H9 (cell line): ENCODE measurements at regions not wholly inside any gene's neighbourhood (a gene's known extent, or its start where the extent isn't known, plus 50 kb on each side); places are given as distances from the start of the nearest gene placed in this dataset.

Experiments used
- DNase-seq: peaks from one replicate; pipeline ENCODE4 v3.0.0-alpha.2; 2017
- H2AFZ ChIP-seq: one replicate; pipeline ENCODE4 v1.6.1; 2013; ENCODE audit warnings: mild to moderate bottlenecking, low read length, control low read depth, moderate library complexity
- H2AK5ac ChIP-seq: 2 replicates; pipeline ENCODE4 v1.6.1; 2013; ENCODE audit warnings: low read length, control low read depth, mixed read lengths; ENCODE audit not compliant: insufficient read length
- H2BK120ac ChIP-seq: one replicate; pipeline ENCODE4 v1.6.1; 2013; ENCODE audit warnings: low read depth, mild to moderate bottlenecking, low read length, control low read depth, inconsistent platforms; ENCODE audit not compliant: poor library complexity, severe bottlenecking
- H2BK12ac ChIP-seq: 2 replicates; pipeline ENCODE4 v1.6.1; 2013; ENCODE audit warnings: low read length, control low read depth, mixed read lengths, low read depth; ENCODE audit not compliant: insufficient read length
- H2BK15ac ChIP-seq: 2 replicates; pipeline ENCODE4 v1.6.1; 2013; ENCODE audit warnings: low read depth, low read length, control low read depth
- H2BK20ac ChIP-seq: one replicate; pipeline ENCODE4 v1.6.1; 2013; ENCODE audit warnings: low read depth, mild to moderate bottlenecking, low read length, control low read depth, inconsistent platforms; ENCODE audit not compliant: poor library complexity, severe bottlenecking
- H2BK5ac ChIP-seq: 2 replicates; pipeline ENCODE4 v1.6.1; 2013; ENCODE audit warnings: low read length, control low read depth, mixed read lengths; ENCODE audit not compliant: insufficient read length
- H3K14ac ChIP-seq: 2 replicates; pipeline ENCODE4 v1.6.1; 2013; ENCODE audit warnings: low read length, control low read depth; ENCODE audit not compliant: insufficient read depth
- H3K18ac ChIP-seq: 2 replicates; pipeline ENCODE4 v1.6.1; 2013; ENCODE audit warnings: low read depth, mild to moderate bottlenecking, mixed read lengths, low read length, control low read depth; ENCODE audit not compliant: insufficient read length
- H3K23ac ChIP-seq: 2 replicates; pipeline ENCODE4 v1.6.1; 2013; ENCODE audit warnings: low read length, control low read depth, mixed read lengths, low read depth; ENCODE audit not compliant: insufficient read length
- H3K23me2 ChIP-seq: 2 replicates; pipeline ENCODE4 v1.6.1; 2013; ENCODE audit warnings: low read depth, mild to moderate bottlenecking, mixed read lengths, low read length, control low read depth; ENCODE audit not compliant: insufficient read length, poor library complexity, severe bottlenecking
- H3K27ac ChIP-seq: 2 replicates; pipeline ENCODE4 v1.5.1; 2013; ENCODE audit warnings: low read length, control low read depth, mixed read lengths, low read depth; ENCODE audit not compliant: insufficient read length
- H3K27me3 ChIP-seq: 2 replicates; pipeline ENCODE4 v1.6.1; 2013; ENCODE audit warnings: low read length, control low read depth, inconsistent platforms; ENCODE audit not compliant: insufficient read depth
- H3K4ac ChIP-seq: 2 replicates; pipeline ENCODE4 v1.6.1; 2013; ENCODE audit warnings: low read depth, mild to moderate bottlenecking, control low read depth, inconsistent platforms, low read length, moderate library complexity
- H3K4me1 ChIP-seq: 2 replicates; pipeline ENCODE4 v1.6.1; 2013; ENCODE audit warnings: low read length, control low read depth, inconsistent platforms; ENCODE audit not compliant: insufficient read depth
- H3K4me2 ChIP-seq: 2 replicates; pipeline ENCODE4 v1.6.1; 2013; ENCODE audit warnings: low read length, control low read depth, mixed read lengths; ENCODE audit not compliant: insufficient read length, insufficient read depth
- H3K56ac ChIP-seq: 2 replicates; pipeline ENCODE4 v1.6.1; 2013; ENCODE audit warnings: low read depth, mild to moderate bottlenecking, mixed read lengths, low read length, control low read depth; ENCODE audit not compliant: insufficient read length
- H3K79me1 ChIP-seq: 2 replicates; pipeline ENCODE4 v1.6.1; 2013; ENCODE audit warnings: low read depth, mild to moderate bottlenecking, moderate library complexity, low read length, control low read depth, inconsistent platforms; ENCODE audit not compliant: insufficient read depth, poor library complexity, severe bottlenecking
- H3K79me2 ChIP-seq: 2 replicates; pipeline ENCODE4 v1.6.1; 2013; ENCODE audit warnings: low read length, control low read depth, inconsistent platforms; ENCODE audit not compliant: insufficient read depth
- H3K9ac ChIP-seq: 2 replicates; pipeline ENCODE4 v1.6.1; 2013; ENCODE audit warnings: low read length, control low read depth, mixed read lengths; ENCODE audit not compliant: insufficient read length; ENCODE audit errors: extremely low read depth
- H3K9me3 ChIP-seq: one replicate; pipeline ENCODE4 v1.6.1; 2013; ENCODE audit warnings: low read depth, low read length, inconsistent platforms; ENCODE audit not compliant: control insufficient read depth
- H3T11ph ChIP-seq: one replicate; pipeline ENCODE4 v1.6.1; 2013; ENCODE audit warnings: mild to moderate bottlenecking, low read length, control low read depth, inconsistent platforms
- H4K20me1 ChIP-seq: one replicate; pipeline ENCODE4 v1.6.1; 2013; ENCODE audit not compliant: control insufficient read depth, insufficient read length, insufficient read depth
- H4K5ac ChIP-seq: 2 replicates; pipeline ENCODE4 v1.6.1; 2013; ENCODE audit warnings: low read depth, mild to moderate bottlenecking, mixed read lengths, low read length, control low read depth; ENCODE audit not compliant: insufficient read length
- H4K8ac ChIP-seq: replicated peaks from 2 replicates; pipeline ENCODE4 v1.6.1; 2013; ENCODE audit warnings: low read length, control low read depth, mixed read lengths, low read depth; ENCODE audit not compliant: insufficient read length
- H4K91ac ChIP-seq: 2 replicates; pipeline ENCODE4 v1.6.1; 2013; ENCODE audit warnings: low read depth, mild to moderate bottlenecking, moderate library complexity, mixed read lengths, low read length, control low read depth; ENCODE audit not compliant: insufficient read length
- H3K27ac Mint-ChIP-seq, 3 experiments: 2 replicates in 2 of 3; 3 replicates in 1 of 3; pipeline ENCODE4 v1.8.0; 2020 to 2021; ENCODE audit warnings: mixed read lengths in 3 of 3, mild to moderate bottlenecking in 1 of 3, moderate library complexity in 1 of 3
- H3K27me3 Mint-ChIP-seq: 2 replicates; pipeline ENCODE4 v1.8.0; 2021; ENCODE audit warnings: low read depth, mild to moderate bottlenecking, moderate library complexity, mixed read lengths
- H3K36me3 Mint-ChIP-seq, 3 experiments: 2 replicates in 2 of 3; 3 replicates in 1 of 3; pipeline ENCODE4 v1.8.0; 2020 to 2021; ENCODE audit warnings: low read depth in 3 of 3, mixed read lengths in 3 of 3; ENCODE audit not compliant: insufficient read depth in 1 of 3
- H3K4me1 Mint-ChIP-seq, 2 experiments: 2 replicates each; pipeline ENCODE4 v1.8.0; 2020; ENCODE audit warnings: mixed read lengths in 2 of 2
- H3K4me3 Mint-ChIP-seq, 2 experiments: 2 replicates in 1 of 2; 3 replicates in 1 of 2; pipeline ENCODE4 v1.8.0; 2020 to 2021; ENCODE audit warnings: mild to moderate bottlenecking in 2 of 2, mixed read lengths in 2 of 2, moderate library complexity in 1 of 2
- H3K9me3 Mint-ChIP-seq, 2 experiments: 2 replicates in 1 of 2; 3 replicates in 1 of 2; pipeline ENCODE4 v1.8.0; 2020; ENCODE audit warnings: mild to moderate bottlenecking in 2 of 2, mixed read lengths in 2 of 2, moderate library complexity in 1 of 2
- CTCF ChIP-seq: fragments of 200-600 bp; sonication (generic); conservative IDR thresholded peaks from 3 replicates; pipeline ENCODE4 v1.8.0; 2021; ENCODE audit warnings: antibody characterized with exemption, mild to moderate bottlenecking
- WGBS: extraction: QIAGEN DNeasy Blood & Tissue Kit; methylation state at CpG from one replicate; pipeline ENCODE4 v1.1.7; 2013; ENCODE audit warnings: missing lambda C conversion rate, low lambda C conversion rate, mixed read lengths; ENCODE audit not compliant: insufficient read length; ENCODE audit errors: extremely low coverage; 5-methylcytosine and 5-hydroxymethylcytosine counted together

GRCh38 chr20:50369225-50370035 lies 140.8 kb upstream of the PTPN1 start:
- Histone ChIP-seq H3K56ac (no peak overlapping the region), H2BK12ac (no peak overlapping the region), H3K14ac (no peak overlapping the region), H3K79me2 (no peaks in the 10 kb centered on the region), H3K23ac (no peak overlapping the region), H2AFZ (no peak overlapping the region), H4K91ac (no peak overlapping the region), H2BK15ac (no peak overlapping the region), H4K5ac (no peak overlapping the region), H3K9ac (no peak overlapping the region), H3K9me3 (no peaks in the 10 kb centered on the region), H3K4me2 (no peak overlapping the region), H3K23me2 (no peaks in the 10 kb centered on the region), H2BK5ac (no peak overlapping the region), H2BK120ac (no peak overlapping the region), H3K27me3 (no peaks in the 10 kb centered on the region), H3K18ac (no peak overlapping the region), H4K8ac (no peak overlapping the region), H3T11ph (no peak overlapping the region), H3K4me1 (no peaks in the 10 kb centered on the region), H3K4ac (no peak overlapping the region), H3K27ac (no peak overlapping the region), H3K79me1 (no peaks in the 10 kb centered on the region), H2AK5ac (no peak overlapping the region), H4K20me1 (no peaks in the 10 kb centered on the region), H2BK20ac (no peak overlapping the region)
- Mint-ChIP-seq H3K9me3 (no peaks in the 10 kb centered on the region), H3K36me3 (no peaks in the 10 kb centered on the region), H3K4me1 (peaks cover 2% of the 10 kb centered on the region in 2 experiments; a peak in 2 of 4 replicates), H3K27ac (no peak overlapping the region; a peak in 1 of 7 replicates), H3K27me3 (peaks cover 9% of the 10 kb centered on the region; the same call in 1 of the 2 replicates), H3K4me3 (no peak overlapping the region)
- no peak for TF ChIP-seq CTCF
- WGBS, result no CpG with 5 or more reads among the region's 13 CpGs
- no peak for DNase-seq
